ENCODE measurements at regions not wholly inside any gene's neighbourhood (a gene's known extent, or its start where the extent isn't known, plus 50 kb on each side); places are given as distances from the start of the nearest gene placed in this dataset.

DNA sequence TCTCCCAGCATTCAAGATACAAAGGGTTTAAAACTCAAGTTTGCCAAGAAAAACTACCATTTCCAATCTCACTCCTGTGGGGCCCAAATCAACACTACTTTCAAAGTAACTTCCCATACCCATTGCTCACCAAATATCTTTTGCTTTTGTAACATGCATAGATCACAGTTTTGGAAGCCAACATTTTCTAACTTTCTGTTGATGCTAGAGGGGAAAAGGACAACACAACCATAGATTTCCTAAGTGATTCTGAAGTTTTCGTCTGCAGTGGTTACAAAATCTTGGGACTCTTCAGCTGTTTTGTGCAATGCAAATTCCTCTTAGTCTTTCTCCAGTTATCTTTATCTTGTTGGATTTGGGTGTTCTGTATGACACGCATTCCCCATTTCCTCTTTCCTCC is 94.1 kb upstream of the PAPPA start:
- no peak for TF ChIP-seq POLR2A (IDR thresholded peaks at IDR 0.05)
- TF ChIP-seq, protein P1, sequence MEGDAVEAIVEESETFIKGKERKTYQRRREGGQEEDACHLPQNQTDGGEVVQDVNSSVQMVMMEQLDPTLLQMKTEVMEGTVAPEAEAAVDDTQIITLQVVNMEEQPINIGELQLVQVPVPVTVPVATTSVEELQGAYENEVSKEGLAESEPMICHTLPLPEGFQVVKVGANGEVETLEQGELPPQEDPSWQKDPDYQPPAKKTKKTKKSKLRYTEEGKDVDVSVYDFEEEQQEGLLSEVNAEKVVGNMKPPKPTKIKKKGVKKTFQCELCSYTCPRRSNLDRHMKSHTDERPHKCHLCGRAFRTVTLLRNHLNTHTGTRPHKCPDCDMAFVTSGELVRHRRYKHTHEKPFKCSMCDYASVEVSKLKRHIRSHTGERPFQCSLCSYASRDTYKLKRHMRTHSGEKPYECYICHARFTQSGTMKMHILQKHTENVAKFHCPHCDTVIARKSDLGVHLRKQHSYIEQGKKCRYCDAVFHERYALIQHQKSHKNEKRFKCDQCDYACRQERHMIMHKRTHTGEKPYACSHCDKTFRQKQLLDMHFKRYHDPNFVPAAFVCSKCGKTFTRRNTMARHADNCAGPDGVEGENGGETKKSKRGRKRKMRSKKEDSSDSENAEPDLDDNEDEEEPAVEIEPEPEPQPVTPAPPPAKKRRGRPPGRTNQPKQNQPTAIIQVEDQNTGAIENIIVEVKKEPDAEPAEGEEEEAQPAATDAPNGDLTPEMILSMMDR (IDR thresholded peaks at IDR 0.05), result no peak

Data from tibial nerve (tissue), 3 donors.